Left lung (tissue), 4 donors: ENCODE measurements at regions not wholly inside any gene's neighbourhood (a gene's known extent, or its start where the extent isn't known, plus 50 kb on each side); places are given as distances from the start of the nearest gene placed in this dataset.

Experiments used
- ATAC-seq: fragments of 200-7000 bp; cut with Tn5 transposase; one replicate; pipeline ENCODE4 v1.9.1; 2020; ENCODE audit warnings: moderate library complexity
- DNase-seq, 4 donors: peaks; one replicate each; pipeline ENCODE4 v3.0.0-alpha.2; 2013 to 2020
- H3K27ac ChIP-seq, 2 donors: fragments of 200-600 bp; sonication (generic) in 1 of 2; one replicate each; pipeline versions ENCODE4 v1.5.0 to v1.8.0; 2020 to 2021
- H3K27me3 ChIP-seq, 2 donors: fragments of 200-600 bp; sonication (generic) in 1 of 2; one replicate each; pipeline versions ENCODE4 v1.5.0 to v1.8.0; 2020 to 2021
- H3K36me3 ChIP-seq, 2 donors: fragments of 200-600 bp; sonication (generic) in 1 of 2; one replicate each; pipeline versions ENCODE4 v1.5.0 to v1.8.0; 2020 to 2021
- H3K4me1 ChIP-seq, 2 donors: fragments of 200-600 bp; one replicate each; pipeline ENCODE4 v1.8.0; 2021
- H3K4me3 ChIP-seq, 2 donors: fragments of 200-600 bp; sonication (generic) in 1 of 2; one replicate each; pipeline versions ENCODE4 v1.5.0 to v1.8.0; 2020 to 2021; ENCODE audit warnings: mild to moderate bottlenecking in 1 of 2
- H3K9me3 ChIP-seq, 2 donors: fragments of 200-600 bp; sonication (generic) in 1 of 2; one replicate each; pipeline versions ENCODE4 v1.5.0 to v1.8.0; 2020 to 2021
- CTCF ChIP-seq, 2 donors: fragments of 200-600 bp; sonication (generic) in 1 of 2; IDR thresholded peaks; one replicate each; pipeline versions ENCODE4 v1.5.0 to v1.8.0; 2021; ENCODE audit warnings: antibody characterized with exemption in 2 of 2
- intact Hi-C, 2 donors: fragments of 100-400 bp; cut with DNase I; formaldehyde crosslinking; loops; one replicate each; pipeline versions ENCODE4 v1.11.2 to v1.14.2; 2022
- donor health status: DM: no; HTN: yes; CAD: no.
- donor health status: DM: no; HTN: no; CAD: no.

DNA sequence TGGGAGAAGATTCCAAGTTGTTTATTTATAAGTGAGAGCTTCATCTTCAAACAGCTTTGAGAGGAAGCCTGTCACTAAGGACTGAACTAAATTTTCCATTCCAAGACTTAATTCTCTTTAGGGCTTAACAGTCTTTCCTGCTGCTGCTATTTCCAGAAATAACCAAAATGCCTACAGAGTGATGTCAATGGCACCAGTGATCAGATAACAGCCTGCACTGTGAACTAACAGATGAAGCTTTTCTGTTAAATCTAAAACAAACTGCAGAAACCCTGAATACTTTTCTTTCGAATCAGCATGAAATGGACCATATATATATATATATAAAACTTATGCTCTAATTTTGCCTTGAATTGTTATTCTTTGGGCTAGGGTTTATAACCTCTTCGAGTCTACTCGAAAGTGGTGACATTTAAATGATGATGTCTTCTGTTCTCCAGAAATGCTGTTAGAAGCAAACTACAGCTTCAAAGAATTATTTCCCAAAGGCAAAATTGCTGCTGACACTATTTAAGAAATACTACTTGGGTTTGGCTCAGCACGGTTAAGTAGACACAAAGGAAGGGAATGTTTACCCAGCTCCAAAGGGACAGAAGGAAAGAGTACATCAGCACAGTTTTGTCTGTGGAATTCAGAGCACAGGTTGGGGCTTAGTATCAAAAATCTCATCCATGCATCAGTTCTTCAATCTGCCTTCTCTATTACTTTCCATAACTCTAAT lies 238.5 kb upstream of the LRRN1 start:
- no peak for ATAC-seq
- TF ChIP-seq CTCF (IDR thresholded peaks at IDR 0.05): no peak
- DNase-seq: peak in 1 of 4 donors; percentile 9

GRCh38 chr3:3559786-3560185 lies 239.4 kb upstream of the LRRN1 start:
- Histone ChIP-seq H3K4me3 (no peak overlapping the region), H3K9me3 (no peaks in the 10 kb centered on the region), H3K4me1 (peaks cover 0 to 5% of the 10 kb centered on the region in 2 donors), H3K36me3 (no peaks in the 10 kb centered on the region), H3K27ac (peak overlapping the region in 1 of 2 donors; percentile 53), H3K27me3 (no peaks in the 10 kb centered on the region)
- no peak for TF ChIP-seq CTCF (IDR thresholded peaks at IDR 0.05)
- DNase-seq (no peak), ATAC-seq (no peak)
- intact Hi-C loops: no loop called here

More for the DNA sequence above, 238.5 kb upstream of the LRRN1 start:
- Histone ChIP-seq H3K4me3 (no peak overlapping the region), H3K27me3 (no peaks in the 10 kb centered on the region), H3K9me3 (no peaks in the 10 kb centered on the region), H3K4me1 (peaks cover 0 to 5% of the 10 kb centered on the region in 2 donors), H3K27ac (peak overlapping the region in 1 of 2 donors; percentile 53), H3K36me3 (no peaks in the 10 kb centered on the region)
- intact Hi-C loops: no loop called here

DNA sequence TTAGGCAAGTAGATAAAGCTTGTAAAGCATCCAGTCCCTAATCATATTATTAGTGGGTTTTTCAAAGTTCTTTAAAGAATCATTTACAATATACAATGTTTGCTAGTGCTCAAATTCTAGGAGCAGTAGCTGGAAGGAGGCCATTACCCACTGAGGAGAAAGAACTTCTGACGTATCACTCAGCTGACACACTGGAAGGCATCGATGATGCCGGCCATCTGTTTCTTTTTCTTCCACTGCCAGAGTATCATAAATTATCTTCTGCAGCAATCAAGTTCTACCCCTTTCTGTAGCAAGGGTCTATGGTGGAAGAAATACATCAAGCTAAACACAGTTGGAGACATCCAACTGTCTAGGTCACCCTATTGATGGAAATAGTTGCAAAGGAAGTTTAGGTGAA lies 243.2 kb upstream of the LRRN1 start:
- TF ChIP-seq CTCF (IDR thresholded peaks at IDR 0.05): no peak
- intact Hi-C loops: no loop called here
- peaks cover 0 to 5% of the 10 kb centered on the region in 2 donors for H3K4me1 ChIP-seq
- H3K27ac ChIP-seq: no peak overlapping the region
- peak in 2 of 4 donors; percentile 68 to 81 for DNase-seq
- ATAC-seq: no peak
- no peaks in the 10 kb centered on the region for H3K36me3 ChIP-seq
- no peaks in the 10 kb centered on the region for H3K9me3 ChIP-seq
- no peaks in the 10 kb centered on the region for H3K27me3 ChIP-seq
- no peak overlapping the region for H3K4me3 ChIP-seq

DNA sequence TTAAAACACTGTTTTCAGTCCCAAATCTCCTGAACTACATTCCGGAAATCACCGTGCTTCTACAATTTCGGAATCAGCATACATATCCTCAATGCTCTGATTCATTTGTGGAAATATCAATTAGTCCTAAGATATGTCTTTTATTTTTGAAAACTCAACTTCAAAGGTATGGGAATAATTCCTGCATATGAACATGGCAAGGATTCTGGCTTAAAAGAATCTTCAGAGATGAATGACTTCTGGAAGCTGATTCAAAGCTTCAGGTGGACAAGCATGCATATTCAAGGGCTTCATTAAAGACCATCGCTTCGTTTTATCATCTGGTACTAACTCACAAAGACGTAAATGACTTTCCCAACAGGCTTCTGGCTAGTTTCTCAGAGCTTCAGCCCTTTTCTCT lies 246.0 kb upstream of the LRRN1 start:
- no peaks in the 10 kb centered on the region for H3K27me3 ChIP-seq
- no peaks in the 10 kb centered on the region for H3K4me1 ChIP-seq
- no peak for ATAC-seq
- H3K9me3 ChIP-seq: peaks cover 0 to 6% of the 10 kb centered on the region in 2 donors
- intact Hi-C loops: no loop called here
- H3K27ac ChIP-seq: no peak overlapping the region
- H3K36me3 ChIP-seq: no peaks in the 10 kb centered on the region
- TF ChIP-seq CTCF (IDR thresholded peaks at IDR 0.05): no peak
- no peak for DNase-seq
- no peak overlapping the region for H3K4me3 ChIP-seq

- no peak for ATAC-seq
- Histone ChIP-seq H3K9me3 (peaks cover 0 to 6% of the 10 kb centered on the region in 2 donors), H3K36me3 (no peaks in the 10 kb centered on the region), H3K27me3 (no peaks in the 10 kb centered on the region), H3K4me1 (no peaks in the 10 kb centered on the region), H3K4me3 (no peak overlapping the region), H3K27ac (no peak overlapping the region)
- no peak for DNase-seq
- intact Hi-C loops: no loop called here
- TF ChIP-seq CTCF (IDR thresholded peaks at IDR 0.05): no peak
Observed at GRCh38 chr3:3552761-3553160, 246.5 kb upstream of the LRRN1 start.
